ENCODE measurements at regions not wholly inside any gene's neighbourhood (a gene's known extent, or its start where the extent isn't known, plus 50 kb on each side); places are given as distances from the start of the nearest gene placed in this dataset.
"Not testable (repeated sequence)": the region's sequence is repeated elsewhere in the genome, so short reads cannot be mapped to it uniquely, and the experiment has no call there.

DNA sequence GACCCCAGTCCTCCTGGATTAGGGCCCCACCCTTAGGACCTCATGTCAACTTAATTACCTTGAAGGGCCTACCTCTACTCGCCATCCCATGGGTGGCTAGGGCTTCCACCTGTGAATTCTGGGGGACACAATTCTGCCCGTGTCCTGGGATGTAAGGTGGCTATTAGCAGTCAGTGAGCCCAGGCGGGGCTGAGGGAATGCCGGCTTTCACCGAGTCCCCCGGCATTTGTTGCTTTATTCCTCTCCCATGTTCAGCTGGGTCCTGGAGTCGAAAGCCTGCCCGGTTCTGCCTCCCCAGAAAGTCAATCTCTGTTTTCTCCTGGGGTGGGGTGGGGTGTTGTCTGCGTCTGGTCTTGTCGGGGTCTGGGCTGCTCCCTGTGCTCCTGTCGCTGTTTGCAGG is 125.6 kb downstream of the GLRX3 start:
- no peak for DNase-seq

DNA sequence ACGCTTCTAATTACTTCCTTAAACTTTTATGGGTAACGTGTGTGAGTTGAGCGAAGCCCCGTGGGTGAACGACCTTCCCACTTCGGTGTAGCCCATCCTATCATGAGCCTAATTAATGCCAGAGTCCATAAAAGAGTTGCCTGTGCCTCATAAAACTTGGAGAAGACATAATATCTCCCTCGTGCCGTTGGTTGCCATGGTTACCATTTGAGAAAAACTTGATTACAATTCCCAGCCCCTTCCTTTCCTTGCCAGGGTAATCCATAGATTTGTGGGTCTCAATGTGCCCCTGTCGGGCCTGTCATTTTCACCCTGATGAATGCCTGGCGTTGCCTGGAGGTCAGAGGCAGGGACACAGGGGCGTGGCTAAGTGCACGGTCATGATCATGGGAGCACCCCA is 127.1 kb downstream of the GLRX3 start:
- DNase-seq = no peak

DNA sequence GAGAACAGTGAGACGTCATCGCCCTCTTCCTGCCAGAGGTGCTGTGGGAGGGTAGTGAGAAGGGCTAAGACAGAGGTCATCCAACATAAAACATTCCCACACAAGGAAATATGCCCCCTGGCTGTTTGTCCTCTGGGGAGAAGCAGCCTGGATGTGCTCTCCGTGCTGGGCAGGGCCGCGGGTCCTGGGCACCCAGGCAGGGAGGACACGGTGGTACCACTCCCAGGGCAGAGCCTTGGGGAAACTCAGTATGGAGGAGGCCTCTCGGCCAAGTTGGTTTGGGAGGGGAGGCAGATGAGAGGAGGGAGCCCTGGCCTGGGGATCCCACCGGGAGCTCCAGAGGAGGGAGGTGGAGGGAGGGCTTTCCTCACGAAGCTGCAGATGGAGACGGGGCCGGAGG is 129.4 kb downstream of the GLRX3 start:
- no peak for DNase-seq

DNA sequence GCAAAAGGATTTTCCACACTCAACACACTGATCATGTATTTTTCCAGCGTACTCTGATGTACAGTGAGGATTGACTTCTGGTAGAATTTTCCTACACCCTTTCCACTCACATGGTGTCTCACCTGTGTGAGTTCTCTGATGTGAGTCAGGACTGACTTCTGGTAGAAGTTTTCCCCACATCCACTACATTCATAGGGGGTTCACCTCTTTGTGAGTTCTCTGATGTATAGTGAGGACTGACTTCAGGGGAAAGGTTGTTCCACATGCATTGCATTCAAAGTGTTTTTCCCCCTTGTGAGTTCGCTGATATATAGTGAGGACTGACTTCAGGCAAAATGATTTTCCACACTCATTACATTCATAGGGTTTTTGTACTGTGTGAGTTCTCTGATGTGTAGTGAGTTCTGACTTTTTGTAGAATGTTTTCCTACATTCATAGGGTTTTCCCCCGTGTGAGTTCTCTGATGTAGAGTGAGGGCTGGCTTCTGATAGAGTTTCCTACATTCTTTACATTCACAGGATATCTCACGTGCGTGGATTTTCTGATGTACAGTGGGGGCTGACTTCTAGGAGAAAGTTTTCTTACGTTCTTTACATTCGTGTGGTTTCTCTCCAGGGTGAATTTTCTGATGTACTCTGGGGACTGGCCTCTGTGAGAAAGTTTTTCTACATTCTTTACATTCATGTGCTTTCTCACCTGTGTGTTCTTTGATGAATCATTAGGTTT is 146.5 kb downstream of the GLRX3 start:
- no peak for DNase-seq

DNA sequence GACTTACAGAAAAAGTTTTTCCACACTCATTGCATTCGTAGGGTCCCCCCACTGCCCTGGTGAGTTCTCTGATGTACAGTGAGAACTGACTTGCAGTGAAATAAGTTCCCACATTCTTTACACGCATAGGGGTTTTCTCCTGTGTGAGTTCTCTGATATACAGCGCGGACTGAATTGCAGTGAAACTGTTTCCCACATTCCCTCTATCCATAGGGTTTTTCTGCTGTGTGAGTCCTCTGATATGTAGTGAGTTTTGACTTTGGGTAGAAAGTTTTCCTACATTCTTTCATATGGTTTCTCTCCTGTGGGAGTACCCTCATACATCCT is 147.0 kb downstream of the GLRX3 start:
- no peak for DNase-seq

DNA sequence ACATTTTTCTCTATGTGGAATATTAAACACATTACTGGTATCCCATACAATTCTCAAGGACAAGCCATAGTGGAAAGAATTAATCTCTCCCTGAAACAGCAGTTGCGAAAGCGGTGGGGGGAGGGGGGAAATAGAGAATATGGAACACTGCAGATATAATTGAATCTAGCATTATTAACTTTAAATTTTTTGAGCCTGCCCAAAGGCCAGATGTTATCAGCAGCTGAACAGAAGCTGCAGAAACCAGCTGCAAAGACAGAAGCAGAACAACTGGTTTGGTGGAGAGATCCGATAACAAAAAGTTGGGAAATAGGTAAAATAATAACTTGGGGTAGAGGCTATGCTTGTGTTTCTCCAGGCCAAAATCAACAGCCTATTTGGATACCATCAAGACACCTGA is 159.6 kb downstream of the GLRX3 start:
- not testable (repeated sequence) for DNase-seq

DNA sequence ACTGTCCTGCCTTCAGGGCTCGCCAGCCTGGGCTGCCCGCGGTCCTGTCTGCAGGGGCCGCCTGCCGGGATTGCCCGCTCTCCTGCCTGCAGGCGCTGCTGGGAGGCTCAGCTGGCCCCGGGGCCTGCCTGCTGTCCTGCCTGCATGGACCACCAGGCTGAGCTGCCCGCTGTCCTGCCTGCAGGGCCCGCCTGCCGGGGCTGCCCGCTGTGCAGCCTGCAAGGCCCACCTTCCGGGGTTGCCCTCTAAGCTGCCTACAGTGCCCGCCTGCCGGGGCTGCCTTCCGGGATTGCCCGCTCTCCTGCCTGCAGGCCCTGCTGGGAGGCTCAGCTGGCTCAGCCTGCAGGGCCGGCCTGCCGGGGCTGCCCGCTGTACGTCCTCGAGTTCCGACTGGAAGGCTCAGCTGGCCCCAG is 164.4 kb downstream of the GLRX3 start:
- peak; percentile 2 for DNase-seq

DNA sequence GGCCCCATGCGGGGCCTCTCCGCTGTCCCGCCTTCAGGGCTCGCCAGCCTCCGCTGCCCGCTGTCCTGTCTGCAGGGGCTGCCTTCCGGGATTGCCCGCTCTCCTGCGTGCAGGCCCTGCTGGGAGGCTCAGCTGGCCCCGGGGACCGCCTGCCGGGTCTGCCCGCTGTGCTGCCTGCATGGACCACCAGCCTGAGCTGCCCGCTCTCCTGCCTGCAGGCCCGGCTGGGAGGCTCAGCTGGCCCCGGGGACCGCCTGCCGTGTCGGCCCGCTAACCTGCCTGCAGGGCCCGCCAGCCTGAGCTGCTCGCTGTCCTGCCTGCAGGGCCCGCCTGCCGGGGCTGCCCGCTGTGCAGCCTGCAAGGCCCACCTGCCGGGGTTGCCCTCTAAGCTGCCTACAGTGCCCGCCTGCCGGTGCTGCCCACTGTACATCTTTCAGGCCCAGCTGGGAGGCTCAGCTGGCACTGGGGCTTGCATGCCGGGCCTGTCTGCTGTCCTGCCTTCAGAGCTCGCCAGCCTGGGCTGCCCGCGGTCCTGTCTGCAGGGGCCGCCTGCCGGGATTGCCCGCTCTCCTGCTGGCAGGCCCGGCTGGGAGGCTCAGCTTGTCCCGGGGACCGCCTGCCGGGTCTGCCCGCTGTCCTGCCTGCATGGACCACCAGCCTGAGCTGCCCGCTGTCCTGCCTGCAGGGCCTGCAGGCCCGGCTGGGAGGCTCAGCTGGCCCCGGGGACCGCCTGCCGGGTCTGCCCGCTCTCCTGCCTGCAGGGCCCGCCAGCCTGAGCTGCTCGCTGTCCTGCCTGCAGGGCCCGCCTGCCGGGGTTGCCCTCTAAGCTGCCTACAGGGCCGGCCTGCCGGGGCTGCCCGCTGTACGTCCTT is 165.1 kb downstream of the GLRX3 start:
- DNase-seq = peak; percentile 36

DNA sequence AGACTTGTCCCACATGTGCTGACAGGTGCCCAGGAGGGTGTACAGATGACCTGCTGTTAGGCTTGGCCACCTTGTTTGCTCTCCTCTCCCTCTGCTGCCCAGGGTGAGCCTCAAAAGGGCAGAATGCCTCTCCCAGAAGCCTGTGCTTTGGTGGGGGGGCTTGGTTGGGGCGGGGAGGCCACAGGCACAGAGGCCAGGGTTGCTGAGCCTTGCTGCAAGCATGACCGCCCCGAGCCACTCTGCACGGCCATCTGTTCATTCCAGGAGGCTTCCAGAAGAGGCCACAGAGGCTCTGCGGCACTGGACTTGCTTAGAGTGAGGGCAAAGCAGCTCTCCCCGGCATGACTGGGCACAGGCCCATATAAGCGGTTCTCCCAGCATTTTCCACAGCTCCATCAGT is 190.8 kb downstream of the GLRX3 start:
- no peak for DNase-seq

DNA sequence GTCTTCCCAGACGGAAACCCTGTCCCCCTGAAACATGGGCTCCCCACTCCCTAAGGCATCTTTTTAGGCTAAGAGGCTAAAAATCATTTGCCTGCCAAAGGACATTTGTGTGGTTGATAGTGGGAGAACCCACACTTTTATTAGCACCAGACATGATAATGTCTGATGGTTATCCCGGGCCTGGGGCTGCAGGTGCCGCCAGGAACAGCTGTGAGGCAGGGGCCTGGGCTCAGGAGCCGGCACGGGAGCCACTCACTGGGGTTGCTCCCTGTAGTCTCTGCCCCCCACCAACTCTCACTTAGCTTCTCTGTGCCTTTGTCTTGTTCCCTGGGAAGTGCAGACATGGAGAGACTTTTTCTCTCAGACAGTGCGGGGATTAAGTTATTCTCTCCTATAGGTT is 193.6 kb downstream of the GLRX3 start:
- no peak for DNase-seq

DNA sequence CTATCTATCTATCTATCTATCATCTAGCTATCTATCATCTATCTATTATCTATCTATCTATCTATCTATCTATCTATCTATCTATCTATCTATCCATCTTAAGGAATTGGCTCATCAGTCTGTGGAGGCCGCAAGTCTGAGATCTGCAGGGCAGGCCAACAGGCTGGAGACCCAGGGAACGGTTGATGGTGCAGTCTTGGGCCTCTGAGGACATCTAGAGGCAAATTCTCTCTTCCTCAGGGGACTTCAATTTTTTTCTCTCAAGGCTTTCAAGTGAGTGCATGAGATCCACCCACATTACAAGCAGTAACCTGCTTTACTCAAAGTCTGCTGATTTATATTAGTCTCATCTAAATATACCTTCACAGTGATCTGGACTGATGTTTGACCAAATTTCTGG is 197.0 kb downstream of the GLRX3 start:
- DNase-seq = no peak

DNA sequence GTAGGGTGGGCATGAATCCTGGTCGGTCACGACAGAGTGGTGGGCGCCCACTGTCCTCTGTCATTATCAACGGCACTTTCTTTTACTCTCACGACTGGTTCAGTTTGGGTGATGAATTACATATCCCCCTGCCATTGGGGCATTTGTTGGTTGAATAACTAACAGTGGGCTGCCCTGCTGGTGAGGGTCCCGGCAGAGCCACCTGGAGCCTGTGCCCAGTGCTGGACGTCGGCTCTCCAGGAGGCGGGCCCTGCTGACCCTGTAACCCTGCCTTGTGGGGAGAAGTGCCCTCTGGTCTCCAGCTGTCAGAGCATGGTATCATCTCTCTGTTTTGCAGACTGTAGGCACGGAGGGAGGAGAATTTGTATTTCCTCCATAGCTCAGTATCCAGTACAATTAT is 199.1 kb downstream of the GLRX3 start:
- DNase-seq = no peak

DNA sequence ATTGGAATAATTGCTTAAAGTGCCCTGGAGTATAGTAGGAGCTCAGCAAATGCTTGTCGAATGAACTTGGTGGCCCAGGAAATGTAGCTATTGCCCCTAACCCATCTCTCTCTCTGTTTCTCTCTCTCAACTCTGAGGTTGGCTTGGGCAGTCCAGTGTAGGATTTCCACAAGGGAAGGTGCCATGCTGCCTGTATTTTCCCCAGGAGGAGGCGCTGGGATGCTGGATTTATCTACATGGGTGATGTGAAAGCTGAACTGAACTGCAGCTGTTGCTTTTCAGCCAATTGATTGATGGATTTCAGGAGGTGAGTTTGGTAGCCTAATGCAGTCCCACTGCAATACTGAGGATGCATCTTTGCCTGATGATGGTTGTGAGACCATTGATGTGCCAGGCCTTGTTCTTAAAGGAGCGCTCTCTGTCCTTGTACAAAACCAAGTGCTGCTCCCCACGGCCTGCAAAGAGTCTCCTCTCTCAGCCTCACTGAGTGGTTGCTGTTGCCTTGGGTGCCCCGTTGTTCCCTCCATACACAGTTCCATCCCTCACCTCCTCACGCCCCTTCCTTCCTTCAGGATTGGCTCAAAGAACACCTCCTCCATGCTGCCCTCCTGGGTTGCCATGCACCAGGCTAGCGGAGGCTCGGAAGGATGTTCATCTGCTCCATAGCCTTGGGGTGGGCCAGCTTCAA is 200.6 kb downstream of the GLRX3 start:
- DNase-seq = no peak

DNA sequence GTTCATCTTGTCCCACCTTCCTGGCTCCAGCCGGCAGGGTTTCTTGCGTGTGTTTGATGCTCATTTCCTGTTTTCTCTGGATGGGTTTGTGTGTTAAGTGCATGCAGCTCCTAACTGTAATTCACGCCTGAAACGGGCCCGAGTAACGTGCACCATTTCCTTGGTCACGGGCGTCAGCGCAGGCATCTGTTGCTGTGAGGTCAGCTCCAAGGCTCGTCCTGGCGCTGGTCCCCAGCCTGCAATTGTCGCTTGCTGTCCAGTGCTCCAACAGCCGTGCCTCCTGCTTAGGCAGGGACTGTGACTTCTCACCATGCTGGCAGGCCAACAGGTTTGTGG is 201.1 kb downstream of the GLRX3 start:
- DNase-seq = no peak

DNA sequence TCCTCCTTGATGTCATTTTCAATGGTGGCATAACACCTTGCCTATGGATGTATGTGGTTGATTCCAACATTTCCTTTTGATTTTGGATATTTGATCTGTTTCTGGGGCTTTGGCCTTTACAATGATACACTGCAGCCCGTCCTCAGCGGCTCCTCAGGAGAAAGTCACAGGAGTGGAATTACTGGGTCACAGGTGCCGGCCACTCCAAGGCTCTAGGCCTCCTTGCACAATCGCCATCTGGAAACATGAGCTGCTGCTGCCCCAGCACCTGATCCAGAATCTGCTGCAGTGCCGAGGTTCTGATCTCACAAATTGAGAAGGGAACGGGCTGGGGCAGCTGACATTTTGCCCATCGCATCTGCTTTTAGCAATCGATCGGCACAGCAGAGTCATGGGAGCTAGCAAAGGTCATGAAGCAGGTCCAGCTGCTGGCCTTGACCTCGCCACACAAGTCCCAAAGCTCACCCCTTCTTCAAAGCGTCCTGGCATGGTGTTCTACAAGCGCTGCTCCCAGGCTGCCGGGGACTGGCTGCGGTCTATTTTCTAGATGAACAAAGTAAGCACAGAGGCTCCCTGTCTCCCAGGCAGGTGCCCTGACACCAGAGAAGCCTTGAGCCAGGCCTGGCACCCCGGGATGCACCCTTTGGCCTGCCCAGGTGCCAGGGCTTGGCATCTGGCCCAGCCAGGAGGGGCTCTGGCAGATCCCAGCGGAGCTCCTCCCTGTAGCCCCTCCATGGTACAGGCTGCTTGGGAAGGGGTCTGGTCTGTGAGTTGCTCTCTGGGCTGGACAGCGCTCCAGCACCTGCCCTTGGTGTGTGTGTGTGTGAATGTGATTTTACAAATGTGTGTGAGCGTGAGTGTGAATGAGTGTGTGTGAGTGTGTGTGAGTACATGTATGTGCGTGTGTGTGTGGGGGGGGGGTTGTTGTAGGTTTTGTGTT is 201.8 kb downstream of the GLRX3 start:
- DNase-seq = no peak

DNA sequence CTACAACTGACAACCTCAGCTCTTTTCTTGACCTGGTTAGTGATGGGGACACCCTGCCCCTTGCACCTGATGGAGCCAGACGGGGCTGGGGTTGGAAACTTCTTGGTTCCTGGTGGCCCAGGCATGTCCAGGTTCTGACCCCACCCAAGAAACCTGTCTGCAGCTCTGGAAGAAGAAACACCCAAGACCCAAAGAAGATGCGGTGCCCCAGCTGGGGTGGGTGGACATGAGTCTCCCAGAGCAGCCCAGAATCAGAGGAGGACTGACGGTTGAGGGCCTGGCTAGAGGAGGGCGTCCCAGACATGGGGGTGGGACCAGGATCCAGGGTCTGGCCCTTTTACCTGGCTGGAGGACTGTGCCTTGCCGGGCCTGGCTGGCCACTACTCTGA is 202.4 kb downstream of the GLRX3 start:
- DNase-seq = no peak

DNA sequence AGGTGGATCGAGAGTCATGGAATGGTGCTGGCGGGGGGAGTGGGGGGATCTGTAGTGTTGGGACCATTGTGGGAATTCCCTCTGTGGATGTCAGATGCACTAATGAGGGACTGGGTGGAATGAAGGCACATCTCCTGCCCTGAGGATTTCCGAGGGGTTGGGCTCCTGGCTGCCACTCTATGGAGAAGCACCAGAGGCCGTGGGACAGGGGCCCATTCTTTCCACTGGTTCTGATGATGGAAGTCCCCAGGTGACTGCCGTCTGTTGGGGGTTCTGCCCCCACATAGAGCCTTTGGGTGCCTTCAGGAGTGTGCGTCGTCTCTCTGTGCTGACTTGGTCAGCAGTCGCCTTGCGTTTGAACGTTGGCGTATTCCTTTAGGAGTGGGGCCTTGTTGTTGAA is 202.9 kb downstream of the GLRX3 start:
- no peak for DNase-seq

DNA sequence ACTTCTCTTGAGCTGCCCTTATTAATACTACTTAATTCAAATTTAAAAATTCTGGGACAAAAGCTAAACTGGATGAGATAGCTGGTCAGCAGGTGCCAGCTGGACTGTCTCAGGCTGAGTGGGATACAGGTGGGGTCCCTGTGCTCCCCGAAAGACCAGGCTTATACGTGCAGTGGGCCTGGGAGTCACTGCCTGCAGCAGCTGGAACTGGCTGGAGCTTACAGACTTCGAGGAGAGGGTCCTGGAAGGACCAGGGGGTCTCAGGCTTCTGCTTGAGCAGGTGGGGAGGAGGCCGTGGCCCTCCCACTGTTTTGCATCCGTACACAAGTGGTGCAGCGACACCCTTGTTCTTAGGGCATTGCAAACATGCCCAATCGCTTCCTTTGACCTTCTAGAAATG is 203.7 kb downstream of the GLRX3 start:
- no peak for DNase-seq

DNA sequence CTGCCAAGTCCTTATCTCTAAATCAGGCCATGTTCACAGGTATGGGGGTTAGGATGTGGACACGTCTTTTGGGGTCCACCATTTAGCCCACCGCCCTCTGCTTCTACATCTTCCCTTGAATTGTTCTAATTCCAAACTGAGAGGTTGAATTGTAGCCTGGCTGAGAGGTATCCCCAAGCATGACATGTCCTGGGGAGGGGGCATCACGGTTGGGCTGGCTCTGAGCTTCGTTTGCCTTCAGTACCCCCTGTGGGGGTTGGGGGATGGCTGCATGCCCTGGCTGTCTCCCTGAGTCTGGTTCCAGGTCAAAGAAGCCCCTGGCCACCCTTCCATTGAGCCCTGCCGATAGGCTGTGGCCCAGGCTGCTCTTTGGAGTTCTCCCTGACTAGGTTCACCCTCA is 204.6 kb downstream of the GLRX3 start:
- DNase-seq = no peak

DNA sequence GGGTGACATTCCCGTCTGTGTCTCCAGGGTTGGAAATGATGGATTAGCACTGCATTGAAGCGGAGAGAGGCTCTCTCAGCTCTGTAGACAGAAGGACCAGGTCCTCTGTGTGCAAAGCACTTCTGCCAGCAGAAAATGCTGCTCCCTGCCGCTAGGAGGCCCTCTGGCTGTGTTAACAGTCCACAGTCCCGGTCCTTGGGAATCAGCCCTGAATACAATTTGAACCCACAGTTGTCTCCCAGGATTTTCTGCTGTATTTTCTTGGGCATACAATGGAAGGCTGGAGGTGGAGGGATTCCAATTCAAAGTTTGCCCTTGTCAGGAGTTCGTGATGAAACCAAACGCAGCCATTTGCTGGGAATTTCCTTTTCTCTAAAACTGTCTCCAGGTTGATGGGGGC is 205.2 kb downstream of the GLRX3 start:
- DNase-seq = no peak

DNA sequence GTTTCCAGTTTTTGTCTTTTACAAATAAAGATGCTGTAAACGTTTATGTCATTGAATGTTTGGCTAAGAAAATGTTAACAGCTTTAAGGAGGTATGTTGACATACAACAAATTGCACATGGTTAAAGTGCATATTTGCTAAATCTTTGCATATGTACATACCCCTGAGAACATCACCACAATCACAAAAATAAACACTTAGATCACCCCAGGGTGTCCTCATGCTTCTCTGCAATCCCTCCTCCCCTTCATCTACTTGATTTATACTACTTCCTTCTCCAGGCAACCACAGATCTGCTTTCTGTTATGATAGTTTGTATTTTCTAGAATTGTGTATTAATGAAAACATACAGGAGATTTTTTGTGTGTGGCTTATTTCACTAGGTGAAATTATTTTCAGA is 209.5 kb downstream of the GLRX3 start:
- DNase-seq = no peak

DNA sequence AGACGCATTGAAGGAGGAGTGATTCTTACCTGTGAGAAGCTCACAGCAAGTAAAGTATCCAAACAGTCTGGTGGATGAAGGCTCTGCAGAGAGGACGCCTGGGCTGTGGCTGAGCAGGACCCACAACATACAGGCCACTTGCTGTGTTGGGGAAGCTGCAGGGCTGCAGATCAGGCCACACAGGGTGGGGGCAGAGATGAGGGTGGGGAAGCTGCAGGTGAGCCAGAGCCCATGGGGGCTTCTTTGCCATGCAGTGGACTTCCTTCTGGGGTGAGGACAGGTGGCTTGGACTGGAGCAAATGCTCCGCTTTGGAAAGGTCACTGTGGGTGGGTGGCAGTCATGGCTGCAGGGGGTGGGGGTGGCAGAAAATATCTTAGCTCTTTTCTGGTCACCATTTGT is 214.8 kb downstream of the GLRX3 start:
- DNase-seq = no peak
